HG02973 (cell line): ENCODE measurements at regions not wholly inside any gene's neighbourhood (a gene's known extent, or its start where the extent isn't known, plus 50 kb on each side); places are given as distances from the start of the nearest gene placed in this dataset.

Source experiments
- ATAC-seq: cut with Tn5 transposase; IDR thresholded peaks from one replicate; pipeline ENCODE4 v1.9.1; 2021; ENCODE audit warnings: moderate library complexity; ENCODE audit not compliant: unreplicated experiment

DNA sequence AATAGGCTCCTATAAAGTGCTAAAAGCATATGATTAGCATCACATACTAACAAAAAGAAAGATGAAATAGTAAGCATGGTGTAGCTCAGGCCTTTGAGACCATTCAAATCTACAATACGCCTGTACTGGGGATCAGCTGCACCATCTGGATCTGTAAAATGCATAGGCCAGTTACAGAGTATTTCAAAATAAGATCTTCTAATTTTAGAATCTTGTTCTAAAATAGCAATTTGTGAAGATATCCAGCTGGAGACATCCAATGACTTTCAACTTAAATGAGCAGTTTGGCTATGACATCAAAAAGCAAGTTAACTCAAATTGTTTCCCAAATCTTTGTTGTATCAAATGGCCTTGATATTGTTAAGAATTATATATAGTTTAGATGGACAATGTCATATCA is 386.3 kb downstream of the MRPS30 start:
- ATAC-seq: no peak
